HCT116 (cell line): ENCODE measurements at regions not wholly inside any gene's neighbourhood (a gene's known extent, or its start where the extent isn't known, plus 50 kb on each side); places are given as distances from the start of the nearest gene placed in this dataset.

ENCODE experiments used
- ATAC-seq: fragments of 200-7000 bp; cut with Tn5 transposase; 2 replicates; pipeline ENCODE4 v1.9.1; 2020; ENCODE audit warnings: mild to moderate bottlenecking, moderate library complexity
- BruUV-seq: library from RNA; stranded (reverse); fragments of 400-500 nt; replicated peaks from 2 replicates; lab custom pipeline; 2021; lab: Mats Ljungman, UMichigan
- CTCF ChIA-PET: fragments of 300-600 bp; sonication (Branson Sonifier 250); formaldehyde crosslinking; loops from one replicate; lab custom pipeline; 2021; ENCODE audit warnings: antibody characterized with exemption; lab: Charles Lee
- POLR2A ChIA-PET: fragments of 300-600, 350-600 bp; sonication (Branson Sonifier 250); formaldehyde crosslinking; loops from one replicate; lab custom pipeline; 2021; ENCODE audit warnings: antibody characterized with exemption; lab: Charles Lee
- RAD21 ChIA-PET, 2 experiments: fragments of 300-600 bp; sonication (Branson Sonifier 250); formaldehyde crosslinking; loops; one replicate each; lab custom pipeline; 2023; ENCODE audit warnings: low total read pairs in 2 of 2; ENCODE audit not compliant: uncharacterized antibody in 2 of 2, unreplicated experiment in 2 of 2, low non-redundant PET in 1 of 2; lab: Charles Lee
- DNase-seq: peaks from one replicate; pipeline ENCODE4 v3.0.0-alpha.2; 2010; ENCODE audit warnings: low read depth, low spot score
- H2AFZ ChIP-seq: fragments of 200-600 bp; shearing (Covaris generic), sonication (generic); 2 replicates; pipeline ENCODE4 v1.6.1; 2017; ENCODE audit warnings: low read depth, mixed run types, mixed read lengths, antibody characterized with exemption, low read length; ENCODE audit not compliant: poor library complexity, severe bottlenecking
- H3K27ac ChIP-seq: 2 replicates; pipeline ENCODE4 v1.5.1; 2012; ENCODE audit warnings: low read depth, low read length
- H3K27me3 ChIP-seq: fragments of 200-600 bp; sonication (generic); 2 replicates; pipeline ENCODE4 v1.6.1; 2016; ENCODE audit warnings: mixed run types, low read length, mixed read lengths; ENCODE audit not compliant: insufficient read depth
- H3K36me3 ChIP-seq, 2 experiments: fragments of 200-500 bp in 1 of 2; fragments of 200-600 bp in 1 of 2; sonication (Bioruptor generic) in 1 of 2; sonication (generic) in 1 of 2; 2 replicates each; pipeline versions ENCODE4 v1.5.1 to v1.6.1; 2014 to 2016; ENCODE audit warnings: low read length in 2 of 2, inconsistent platforms in 1 of 2, mixed read lengths in 1 of 2, mixed run types in 1 of 2; ENCODE audit not compliant: insufficient read depth in 2 of 2, control insufficient read depth in 1 of 2
- H3K4me1 ChIP-seq, 2 experiments: fragments of 200-600 bp in 1 of 2; sonication (generic) in 1 of 2; 2 replicates each; pipeline versions ENCODE4 v1.5.1 to v1.6.1; 2012 to 2017; ENCODE audit warnings: low read length in 2 of 2, inconsistent platforms in 1 of 2, mild to moderate bottlenecking in 1 of 2, mixed read lengths in 1 of 2, mixed run types in 1 of 2, moderate library complexity in 1 of 2; ENCODE audit not compliant: insufficient read depth in 2 of 2, control insufficient read depth in 1 of 2
- H3K4me2 ChIP-seq: fragments of 200-600 bp; sonication (generic); 2 replicates; pipeline ENCODE4 v1.6.1; 2017; ENCODE audit warnings: mixed run types, low read length, mixed read lengths
- H3K4me3 ChIP-seq, 2 experiments: fragments of 200-600 bp in 1 of 2; sonication (generic) in 1 of 2; replicated peaks in 1 of 2; 2 replicates each; pipeline ENCODE4 v1.5.1; 2011 to 2016; ENCODE audit warnings: low read length in 2 of 2, control low read depth in 1 of 2, low read depth in 1 of 2, mild to moderate bottlenecking in 1 of 2, mixed read lengths in 1 of 2, mixed run types in 1 of 2
- H3K79me2 ChIP-seq: fragments of 200-600 bp; sonication (generic); 2 replicates; pipeline ENCODE4 v1.6.1; 2017; ENCODE audit warnings: mild to moderate bottlenecking, mixed run types, low read length, moderate library complexity, mixed read lengths; ENCODE audit not compliant: insufficient read depth
- H3K9ac ChIP-seq: fragments of 200-600 bp; sonication (generic); 2 replicates; pipeline ENCODE4 v1.6.1; 2016; ENCODE audit warnings: low read length, mixed read lengths
- H3K9me2 ChIP-seq: fragments of 200-600 bp; sonication (generic), shearing (Covaris generic); 2 replicates; pipeline ENCODE4 v1.6.1; 2017; ENCODE audit warnings: mixed run types, mild to moderate bottlenecking, moderate library complexity; ENCODE audit not compliant: insufficient read depth
- H3K9me3 ChIP-seq, 2 experiments: fragments of 200-500 bp in 1 of 2; fragments of 200-600 bp in 1 of 2; sonication (Bioruptor generic) in 1 of 2; sonication (generic) in 1 of 2; 2 replicates each; pipeline ENCODE4 v1.6.1; 2014 to 2017; ENCODE audit warnings: low read length in 2 of 2, mixed read lengths in 2 of 2, inconsistent platforms in 1 of 2, low read depth in 1 of 2, mild to moderate bottlenecking in 1 of 2, mixed run types in 1 of 2, moderate library complexity in 1 of 2; ENCODE audit not compliant: control insufficient read depth in 1 of 2, insufficient read depth in 1 of 2
- H4K20me1 ChIP-seq: fragments of 200-600 bp; sonication (generic), shearing (Covaris generic); 2 replicates; pipeline ENCODE4 v1.6.1; 2017; ENCODE audit warnings: mixed run types, mild to moderate bottlenecking, moderate library complexity; ENCODE audit not compliant: insufficient read depth
- CBX3 ChIP-seq: IDR thresholded peaks from 2 replicates; pipeline ENCODE4 v1.6.1; 2012; ENCODE audit warnings: low read depth
- EZH2 ChIP-seq: fragments of 200-600 bp; sonication (generic); IDR thresholded peaks from 2 replicates; pipeline ENCODE4 v1.6.1; 2017; ENCODE audit warnings: antibody characterized with exemption, mixed run types
- FOSL1 ChIP-seq: IDR thresholded peaks from 2 replicates; pipeline ENCODE4 v1.6.1; 2012; ENCODE audit warnings: low read depth
- POLR2A ChIP-seq: IDR thresholded peaks from 2 replicates; pipeline ENCODE4 v1.7.0; 2011; ENCODE audit warnings: borderline replicate concordance; ENCODE audit not compliant: insufficient read depth, insufficient read length; ENCODE audit errors: extremely low read depth
- POLR2AphosphoS5 ChIP-seq: IDR thresholded peaks from 2 replicates; pipeline ENCODE4 v1.6.1; 2011; ENCODE audit warnings: mild to moderate bottlenecking, low read depth, low read length, moderate library complexity
- SP1 ChIP-seq: IDR thresholded peaks from 2 replicates; pipeline ENCODE4 v1.6.1; 2012; ENCODE audit warnings: low read depth
- SRF ChIP-seq: IDR thresholded peaks from 2 replicates; pipeline ENCODE4 v1.6.1; 2012; ENCODE audit warnings: low read depth
- intact Hi-C: fragments of 100-400 bp; cut with micrococcal nuclease; formaldehyde crosslinking; loops from 2 replicates; pipeline ENCODE4 v1.10.0; 2022
- TF ChIP-seq, protein P1 (sequence below): IDR thresholded peaks from 2 replicates; pipeline ENCODE4 v1.6.1; 2012; ENCODE audit warnings: low read depth
- TF ChIP-seq, protein P2 (sequence below): IDR thresholded peaks from 2 replicates; pipeline ENCODE4 v1.6.1; 2012

DNA sequence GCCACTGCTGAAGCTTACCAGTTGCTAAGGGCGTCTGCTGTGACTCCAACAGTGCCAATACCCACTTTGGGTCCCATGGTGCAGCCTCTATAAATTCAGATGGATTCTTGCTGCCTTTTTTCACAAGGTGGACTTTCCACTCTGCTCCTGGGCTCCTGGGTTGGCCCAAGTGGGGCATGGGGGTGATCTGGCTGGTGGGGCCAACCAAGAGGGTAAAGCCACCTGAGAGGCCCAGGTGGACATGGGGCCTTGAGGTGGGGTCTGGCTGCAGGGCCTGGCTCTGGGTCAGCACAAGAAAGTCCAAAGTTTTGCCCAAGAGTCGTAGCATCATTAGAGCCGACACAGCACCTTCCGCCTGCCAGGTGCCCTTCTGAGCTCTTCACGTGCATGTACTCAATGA lies 105.2 kb upstream of the KDM7A start:
- CTCF ChIA-PET, result no interaction called here
- H3K4me1 ChIP-seq, result no peaks in the 10 kb centered on the region
- H3K9me2 ChIP-seq, result no peaks in the 10 kb centered on the region
- BruUV-seq, result no TSS peak
- no peak overlapping the region for H3K4me2 ChIP-seq
- H3K9ac ChIP-seq, result no peak overlapping the region
- no peaks in the 10 kb centered on the region for H3K79me2 ChIP-seq
- RAD21 ChIA-PET, result interaction anchor here in 1 of 2 experiments (0.5 kb wide), 1 partner anchor 14 kb away, joined by 3 read pairs; no protein-coding TSS in a partner anchor
- POLR2A ChIA-PET, result no interaction called here
- H3K4me3 ChIP-seq, result no peak overlapping the region
- intact Hi-C loops, result no loop called here
- no peak for DNase-seq
- H2AFZ ChIP-seq, result no peak overlapping the region
- H3K27ac ChIP-seq, result no peak overlapping the region
- no peaks in the 10 kb centered on the region for H3K27me3 ChIP-seq
- no peaks in the 10 kb centered on the region for H4K20me1 ChIP-seq
- H3K36me3 ChIP-seq, result no peaks in the 10 kb centered on the region
- H3K9me3 ChIP-seq, result no peaks in the 10 kb centered on the region
- TF ChIP-seq SP1, result no peak
- no peak for TF ChIP-seq CBX3
- no peak for TF ChIP-seq EZH2
- no peak for TF ChIP-seq SRF
- no peak for ATAC-seq

DNA sequence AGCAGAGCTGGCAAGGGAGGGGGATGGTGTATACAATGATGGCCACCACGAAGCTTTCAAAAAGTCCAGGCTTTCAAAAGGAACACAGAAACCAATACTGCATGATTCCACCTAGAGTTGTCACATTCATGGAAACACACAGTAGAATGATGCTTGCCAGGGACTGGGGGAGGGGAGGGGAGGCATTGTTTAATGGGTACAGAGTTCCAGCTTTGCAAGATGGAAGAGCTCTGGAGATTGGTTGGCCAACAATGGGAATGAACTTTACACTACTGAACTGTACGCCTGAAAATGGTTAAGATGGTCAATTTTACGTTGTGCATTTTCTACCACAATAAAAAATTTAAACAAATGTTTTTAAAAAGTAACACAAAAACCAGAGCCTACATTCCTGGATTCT lies 104.5 kb upstream of the KDM7A start:
- Histone ChIP-seq H3K9ac (no peak overlapping the region), H3K27me3 (no peaks in the 10 kb centered on the region), H3K4me1 (no peaks in the 10 kb centered on the region), H2AFZ (no peak overlapping the region), H3K9me2 (no peaks in the 10 kb centered on the region), H3K9me3 (no peaks in the 10 kb centered on the region), H3K4me3 (no peak overlapping the region), H3K27ac (no peak overlapping the region), H3K79me2 (no peaks in the 10 kb centered on the region), H4K20me1 (no peaks in the 10 kb centered on the region), H3K36me3 (no peaks in the 10 kb centered on the region), H3K4me2 (no peak overlapping the region)
- DNase-seq, result no peak
- intact Hi-C loops, result no loop called here
- POLR2A ChIA-PET, result no interaction called here
- no peak for TF ChIP-seq SP1
- no peak for TF ChIP-seq FOSL1
- TF ChIP-seq POLR2AphosphoS5, result no peak
- TF ChIP-seq, protein P1, sequence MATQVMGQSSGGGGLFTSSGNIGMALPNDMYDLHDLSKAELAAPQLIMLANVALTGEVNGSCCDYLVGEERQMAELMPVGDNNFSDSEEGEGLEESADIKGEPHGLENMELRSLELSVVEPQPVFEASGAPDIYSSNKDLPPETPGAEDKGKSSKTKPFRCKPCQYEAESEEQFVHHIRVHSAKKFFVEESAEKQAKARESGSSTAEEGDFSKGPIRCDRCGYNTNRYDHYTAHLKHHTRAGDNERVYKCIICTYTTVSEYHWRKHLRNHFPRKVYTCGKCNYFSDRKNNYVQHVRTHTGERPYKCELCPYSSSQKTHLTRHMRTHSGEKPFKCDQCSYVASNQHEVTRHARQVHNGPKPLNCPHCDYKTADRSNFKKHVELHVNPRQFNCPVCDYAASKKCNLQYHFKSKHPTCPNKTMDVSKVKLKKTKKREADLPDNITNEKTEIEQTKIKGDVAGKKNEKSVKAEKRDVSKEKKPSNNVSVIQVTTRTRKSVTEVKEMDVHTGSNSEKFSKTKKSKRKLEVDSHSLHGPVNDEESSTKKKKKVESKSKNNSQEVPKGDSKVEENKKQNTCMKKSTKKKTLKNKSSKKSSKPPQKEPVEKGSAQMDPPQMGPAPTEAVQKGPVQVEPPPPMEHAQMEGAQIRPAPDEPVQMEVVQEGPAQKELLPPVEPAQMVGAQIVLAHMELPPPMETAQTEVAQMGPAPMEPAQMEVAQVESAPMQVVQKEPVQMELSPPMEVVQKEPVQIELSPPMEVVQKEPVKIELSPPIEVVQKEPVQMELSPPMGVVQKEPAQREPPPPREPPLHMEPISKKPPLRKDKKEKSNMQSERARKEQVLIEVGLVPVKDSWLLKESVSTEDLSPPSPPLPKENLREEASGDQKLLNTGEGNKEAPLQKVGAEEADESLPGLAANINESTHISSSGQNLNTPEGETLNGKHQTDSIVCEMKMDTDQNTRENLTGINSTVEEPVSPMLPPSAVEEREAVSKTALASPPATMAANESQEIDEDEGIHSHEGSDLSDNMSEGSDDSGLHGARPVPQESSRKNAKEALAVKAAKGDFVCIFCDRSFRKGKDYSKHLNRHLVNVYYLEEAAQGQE, result no peak
- TF ChIP-seq, protein P2, sequence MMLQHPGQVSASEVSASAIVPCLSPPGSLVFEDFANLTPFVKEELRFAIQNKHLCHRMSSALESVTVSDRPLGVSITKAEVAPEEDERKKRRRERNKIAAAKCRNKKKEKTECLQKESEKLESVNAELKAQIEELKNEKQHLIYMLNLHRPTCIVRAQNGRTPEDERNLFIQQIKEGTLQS, result no peak
- TF ChIP-seq POLR2A, result no peak
- no TSS peak for BruUV-seq
- ATAC-seq, result no peak
- CTCF ChIA-PET, result no interaction called here
- RAD21 ChIA-PET, result interaction anchor here in 1 of 2 experiments (0.5 kb wide), 1 partner anchor 14 kb away, joined by 3 read pairs; no protein-coding TSS in a partner anchor
